ENCODE measurements at regions not wholly inside any gene's neighbourhood (a gene's known extent, or its start where the extent isn't known, plus 50 kb on each side); places are given as distances from the start of the nearest gene placed in this dataset.
"Not testable (repeated sequence)": the region's sequence is repeated elsewhere in the genome, so short reads cannot be mapped to it uniquely, and the experiment has no call there.

- not testable (repeated sequence) for H3K14ac ChIP-seq (ENCODE audit: insufficient read depth, low read length); H2BK20ac ChIP-seq (ENCODE audit: low read depth, low read length, poor library complexity, severe bottlenecking); H3K27me3 ChIP-seq (ENCODE audit: insufficient read depth, low read length); H3K27ac ChIP-seq (ENCODE audit: insufficient read length, low read depth, low read length); H2BK12ac ChIP-seq (ENCODE audit: insufficient read length, low read depth, low read length); H2BK5ac ChIP-seq (ENCODE audit: insufficient read length, low read length); H3T11ph ChIP-seq (ENCODE audit: low read length); H4K91ac ChIP-seq (ENCODE audit: insufficient read length, low read depth, low read length); H4K5ac ChIP-seq (ENCODE audit: insufficient read length, low read depth, low read length); H3K4me3 Mint-ChIP-seq; H3K36me3 Mint-ChIP-seq (ENCODE audit: insufficient read depth in 1 of 3, low read depth in 3 of 3); H3K4ac ChIP-seq (ENCODE audit: low read depth, low read length); H3K4me2 ChIP-seq (ENCODE audit: insufficient read depth, insufficient read length, low read length); H3K9ac ChIP-seq (ENCODE audit: extremely low read depth, insufficient read length, low read length); H3K23ac ChIP-seq (ENCODE audit: insufficient read length, low read depth, low read length); H4K8ac ChIP-seq (replicated peaks; ENCODE audit: insufficient read length, low read depth, low read length); H4K20me1 ChIP-seq (ENCODE audit: control insufficient read depth, insufficient read depth, insufficient read length); H2BK15ac ChIP-seq (ENCODE audit: low read depth, low read length); H3K27ac Mint-ChIP-seq; H2BK120ac ChIP-seq (ENCODE audit: low read depth, low read length, poor library complexity, severe bottlenecking); H2AK5ac ChIP-seq (ENCODE audit: insufficient read length, low read length); H2AFZ ChIP-seq (ENCODE audit: low read length); H3K18ac ChIP-seq (ENCODE audit: insufficient read length, low read depth, low read length); H3K56ac ChIP-seq (ENCODE audit: insufficient read length, low read depth, low read length); H3K79me2 ChIP-seq (ENCODE audit: insufficient read depth, low read length); H3K23me2 ChIP-seq (ENCODE audit: insufficient read length, low read depth, low read length, poor library complexity, severe bottlenecking); H3K4me1 ChIP-seq (ENCODE audit: insufficient read depth, low read length); H3K27me3 Mint-ChIP-seq (ENCODE audit: low read depth); H3K79me1 ChIP-seq (ENCODE audit: insufficient read depth, low read depth, low read length, poor library complexity, severe bottlenecking); DNase-seq; H3K4me1 Mint-ChIP-seq
- peaks cover 13% of the 10 kb centered on the region for H3K9me3 ChIP-seq (ENCODE audit: control insufficient read depth, low read depth, low read length)
- peaks cover 32 to 41% of the 10 kb centered on the region in 2 experiments for H3K9me3 Mint-ChIP-seq
These were observed 1348.4 kb downstream of the TP53TG3F start for GRCh38 chr16:34807844-34808243.

GRCh38 chr16:34808530-34808929 lies 1349.1 kb downstream of the TP53TG3F start:
- H3K79me2 ChIP-seq (ENCODE audit: insufficient read depth, low read length): not testable (repeated sequence)

More at GRCh38 chr16:34808530-34808929, 1349.1 kb downstream of the TP53TG3F start:
- not testable (repeated sequence) for H3K23ac ChIP-seq (ENCODE audit: insufficient read length, low read depth, low read length); H3K36me3 Mint-ChIP-seq (ENCODE audit: insufficient read depth in 1 of 3, low read depth in 3 of 3); DNase-seq; H4K20me1 ChIP-seq (ENCODE audit: control insufficient read depth, insufficient read depth, insufficient read length); H2BK5ac ChIP-seq (ENCODE audit: insufficient read length, low read length); H3K18ac ChIP-seq (ENCODE audit: insufficient read length, low read depth, low read length); H3K4me3 Mint-ChIP-seq; H2BK12ac ChIP-seq (ENCODE audit: insufficient read length, low read depth, low read length); H2BK120ac ChIP-seq (ENCODE audit: low read depth, low read length, poor library complexity, severe bottlenecking); H3T11ph ChIP-seq (ENCODE audit: low read length); H3K27me3 ChIP-seq (ENCODE audit: insufficient read depth, low read length); H3K14ac ChIP-seq (ENCODE audit: insufficient read depth, low read length); H3K27ac Mint-ChIP-seq; H4K91ac ChIP-seq (ENCODE audit: insufficient read length, low read depth, low read length); H3K9ac ChIP-seq (ENCODE audit: extremely low read depth, insufficient read length, low read length); H3K27me3 Mint-ChIP-seq (ENCODE audit: low read depth); H3K4ac ChIP-seq (ENCODE audit: low read depth, low read length); H3K79me1 ChIP-seq (ENCODE audit: insufficient read depth, low read depth, low read length, poor library complexity, severe bottlenecking); H2BK15ac ChIP-seq (ENCODE audit: low read depth, low read length); H3K56ac ChIP-seq (ENCODE audit: insufficient read length, low read depth, low read length); H3K23me2 ChIP-seq (ENCODE audit: insufficient read length, low read depth, low read length, poor library complexity, severe bottlenecking); H4K5ac ChIP-seq (ENCODE audit: insufficient read length, low read depth, low read length); H2BK20ac ChIP-seq (ENCODE audit: low read depth, low read length, poor library complexity, severe bottlenecking); H3K4me1 Mint-ChIP-seq; H3K27ac ChIP-seq (ENCODE audit: insufficient read length, low read depth, low read length); H3K4me2 ChIP-seq (ENCODE audit: insufficient read depth, insufficient read length, low read length); H3K4me1 ChIP-seq (ENCODE audit: insufficient read depth, low read length); H2AK5ac ChIP-seq (ENCODE audit: insufficient read length, low read length); H4K8ac ChIP-seq (replicated peaks; ENCODE audit: insufficient read length, low read depth, low read length); H2AFZ ChIP-seq (ENCODE audit: low read length)
- 91% methylated on average over 1 of the region's 2 CpGs for WGBS (ENCODE audit: extremely low coverage, insufficient read length, low lambda C conversion rate)
- peaks cover 12% of the 10 kb centered on the region for H3K9me3 ChIP-seq (ENCODE audit: control insufficient read depth, low read depth, low read length)
- peaks cover 37 to 43% of the 10 kb centered on the region in 2 experiments for H3K9me3 Mint-ChIP-seq

Data from H9 (cell line).